SK-N-SH treated with all-trans-retinoic acid at 6 μM for 48 hours (cell line): ENCODE measurements at regions not wholly inside any gene's neighbourhood (a gene's known extent, or its start where the extent isn't known, plus 50 kb on each side); places are given as distances from the start of the nearest gene placed in this dataset.

Source experiments
- ESRRG ChIP-seq: fragments of 250-450 bp; sonication (Bioruptor Pico); IDR thresholded peaks from 2 replicates; pipeline ENCODE4 v1.6.1; 2021; ENCODE audit warnings: mild to moderate bottlenecking
- RARB ChIP-seq: fragments of 250-450 bp; sonication (Bioruptor Pico); IDR thresholded peaks from 2 replicates; pipeline ENCODE4 v1.8.0; 2021; ENCODE audit warnings: mild to moderate bottlenecking, moderate library complexity

DNA sequence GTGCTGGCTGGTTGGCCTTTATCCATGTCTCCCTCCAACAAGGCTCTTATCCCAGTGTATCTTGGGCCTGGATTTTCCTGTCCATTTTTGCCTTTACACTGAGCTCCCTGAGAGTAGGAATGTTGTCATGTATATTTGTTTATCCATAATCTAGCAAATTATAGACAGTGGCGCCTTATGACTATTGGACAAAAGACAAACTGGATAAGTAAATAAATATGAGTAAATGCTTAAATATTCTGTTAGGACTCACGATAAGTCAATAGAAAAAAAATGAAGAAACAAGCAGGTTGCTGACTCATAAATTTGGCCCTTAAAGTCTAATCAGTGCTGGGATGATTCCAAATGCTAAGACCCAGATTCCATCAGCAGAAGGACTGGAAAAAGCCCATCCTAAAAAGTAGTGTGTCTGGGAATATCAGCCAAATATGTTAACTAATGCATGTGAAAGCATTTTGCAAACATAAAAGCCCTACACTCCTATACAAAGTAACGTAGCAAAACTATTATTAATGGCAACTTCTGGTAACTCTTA lies 55.0 kb upstream of the PCSK2 start:
- TF ChIP-seq RARB (CRISPR knock-in tag) (no peak), ESRRG (CRISPR knock-in tag) (no peak)
